NT2/D1 (cell line): ENCODE measurements at regions not wholly inside any gene's neighbourhood (a gene's known extent, or its start where the extent isn't known, plus 50 kb on each side); places are given as distances from the start of the nearest gene placed in this dataset.

Source experiments
- SUZ12 ChIP-seq: IDR thresholded peaks from 2 replicates; pipeline ENCODE4 v1.6.1; 2011; ENCODE audit not compliant: insufficient read length, insufficient read depth; ENCODE audit errors: extremely low read depth
- YY1 ChIP-seq: IDR thresholded peaks from 2 replicates; pipeline ENCODE4 v1.6.1; 2011; ENCODE audit not compliant: insufficient read length, insufficient read depth
- ZNF274 ChIP-seq: IDR thresholded peaks from 2 replicates; pipeline ENCODE4 v1.6.1; 2011; ENCODE audit warnings: mild to moderate bottlenecking, low read depth, low read length

DNA sequence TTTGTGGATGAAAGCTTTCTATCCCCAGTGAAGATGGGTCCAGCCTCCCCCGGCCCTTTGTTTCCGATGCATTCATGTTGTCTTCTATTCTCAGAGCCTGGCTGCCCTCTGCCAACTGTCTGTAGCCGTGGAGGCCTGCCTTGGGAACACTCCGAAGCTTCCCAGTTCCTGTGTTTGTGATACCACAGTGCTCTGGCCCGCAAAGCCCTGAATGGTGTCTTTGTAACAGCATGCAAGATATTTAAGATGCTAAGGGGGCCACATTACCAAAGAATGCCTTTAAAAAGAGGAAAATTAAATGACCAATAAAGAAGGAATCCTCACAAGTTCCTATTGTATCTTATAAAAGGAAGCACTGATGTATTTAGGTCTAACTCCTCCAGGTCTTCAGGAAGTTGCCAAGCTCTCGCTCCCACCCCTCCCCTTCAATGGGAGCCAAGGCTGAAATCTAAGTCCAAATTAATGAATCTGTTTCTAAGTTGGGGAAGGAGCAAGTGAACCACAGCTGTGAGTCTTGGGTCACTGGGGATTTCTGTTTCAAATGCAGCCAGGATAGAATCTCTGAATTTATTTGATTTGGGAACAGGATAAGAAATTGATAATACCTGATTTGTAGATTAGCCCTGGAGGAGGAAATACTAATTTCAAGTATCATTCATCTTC lies 596.1 kb downstream of the QKI start:
- TF ChIP-seq ZNF274 (no peak), YY1 (no peak), SUZ12 (no peak)
